CD14-positive monocyte (primary cell): ENCODE measurements at regions not wholly inside any gene's neighbourhood (a gene's known extent, or its start where the extent isn't known, plus 50 kb on each side); places are given as distances from the start of the nearest gene placed in this dataset.

ENCODE experiments used
- DNase-seq, 3 donors: peaks; one replicate each; pipeline ENCODE4 v3.0.0-alpha.2; 2011 to 2022
- H2AFZ ChIP-seq: 2 replicates; pipeline ENCODE4 v1.6.0; 2012; ENCODE audit warnings: mild to moderate bottlenecking, low read depth, low read length, inconsistent platforms; ENCODE audit not compliant: insufficient read depth, poor library complexity, severe bottlenecking
- H3K27ac ChIP-seq, 2 donors: 1 replicate in 1 of 2; 2 replicates in 1 of 2; pipeline ENCODE4 v1.5.1; 2012 to 2013; ENCODE audit warnings: low read length in 2 of 2, control low read depth in 1 of 2, inconsistent platforms in 1 of 2, low read depth in 1 of 2, mild to moderate bottlenecking in 1 of 2
- H3K27me3 ChIP-seq, 2 donors: one replicate each; pipeline versions ENCODE4 v1.6.0 to v1.6.1; 2011 to 2013; ENCODE audit warnings: low read length in 2 of 2; ENCODE audit not compliant: control insufficient read depth in 2 of 2, insufficient read depth in 2 of 2
- H3K36me3 ChIP-seq, 2 donors: replicated peaks in 1 of 2; 1 replicate in 1 of 2; 2 replicates in 1 of 2; pipeline versions ENCODE4 v1.5.1 to v1.6.1; 2012 to 2013; ENCODE audit warnings: low read length in 2 of 2, control low read depth in 1 of 2, inconsistent platforms in 1 of 2, mild to moderate bottlenecking in 1 of 2; ENCODE audit not compliant: insufficient read depth in 2 of 2, control insufficient read depth in 1 of 2
- H3K4me1 ChIP-seq, 2 donors: 1 replicate in 1 of 2; 2 replicates in 1 of 2; pipeline versions ENCODE4 v1.5.1 to v1.6.1; 2012 to 2013; ENCODE audit warnings: low read length in 2 of 2, control low read depth in 1 of 2, inconsistent platforms in 1 of 2, mild to moderate bottlenecking in 1 of 2, moderate library complexity in 1 of 2; ENCODE audit not compliant: insufficient read depth in 2 of 2, control insufficient read depth in 1 of 2
- H3K4me2 ChIP-seq: replicated peaks from 2 replicates; pipeline ENCODE3; 2012; ENCODE audit warnings: low read length, moderate library complexity, mild to moderate bottlenecking; ENCODE audit not compliant: poor library complexity, severe bottlenecking; ENCODE audit errors: extremely low read depth
- H3K4me3 ChIP-seq, 3 experiments: fragments of 200-600 bp in 1 of 3; sonication (generic) in 1 of 3; replicated peaks in 1 of 3; 1 replicate in 2 of 3; 2 replicates in 1 of 3; pipeline ENCODE4 v1.5.1; 2011 to 2013; ENCODE audit warnings: low read length in 3 of 3, mild to moderate bottlenecking in 3 of 3, control low read depth in 2 of 3, low read depth in 2 of 3, inconsistent platforms in 1 of 3, moderate library complexity in 1 of 3
- H3K79me2 ChIP-seq: 2 replicates; pipeline ENCODE4 v1.6.0; 2012; ENCODE audit warnings: mild to moderate bottlenecking, control low read depth, inconsistent platforms, low read length, moderate library complexity; ENCODE audit not compliant: insufficient read depth
- H3K9ac ChIP-seq: 2 replicates; pipeline ENCODE4 v1.6.0; 2017; ENCODE audit warnings: low read length, mild to moderate bottlenecking; ENCODE audit not compliant: insufficient read depth, poor library complexity, severe bottlenecking
- H3K9me3 ChIP-seq, 2 donors: replicated peaks in 1 of 2; 1 replicate in 1 of 2; 2 replicates in 1 of 2; pipeline versions ENCODE4 v1.5.1 to v1.6.1; 2012 to 2013; ENCODE audit warnings: low read length in 2 of 2, control low read depth in 1 of 2; ENCODE audit not compliant: control insufficient read depth in 1 of 2, insufficient read depth in 1 of 2
- H4K20me1 ChIP-seq: 2 replicates; pipeline ENCODE4 v1.6.0; 2012; ENCODE audit warnings: mild to moderate bottlenecking, low read length, control low read depth, moderate library complexity; ENCODE audit not compliant: insufficient read depth
- H3K27ac Mint-ChIP-seq, 7 donors: one replicate each; pipeline ENCODE4 v1.8.0; 2020; ENCODE audit warnings: mild to moderate bottlenecking in 7 of 7, mixed read lengths in 7 of 7, moderate library complexity in 6 of 7, inconsistent platforms in 2 of 7
- H3K27me3 Mint-ChIP-seq, 3 donors: one replicate each; pipeline ENCODE4 v1.8.0; 2021 to 2022; ENCODE audit warnings: low read depth in 3 of 3, mild to moderate bottlenecking in 3 of 3, mixed read lengths in 3 of 3, moderate library complexity in 3 of 3, inconsistent platforms in 1 of 3
- H3K36me3 Mint-ChIP-seq, 2 donors: one replicate each; pipeline ENCODE4 v1.8.0; 2020; ENCODE audit warnings: mixed read lengths in 2 of 2, inconsistent platforms in 1 of 2, mild to moderate bottlenecking in 1 of 2
- H3K4me1 Mint-ChIP-seq: one replicate; pipeline ENCODE4 v1.8.0; 2020; ENCODE audit warnings: mild to moderate bottlenecking, mixed read lengths
- H3K4me3 Mint-ChIP-seq, 2 donors: one replicate each; pipeline ENCODE4 v1.8.0; 2020; ENCODE audit warnings: mild to moderate bottlenecking in 2 of 2, mixed read lengths in 2 of 2, moderate library complexity in 1 of 2
- H3K9me3 Mint-ChIP-seq, 7 donors: one replicate each; pipeline ENCODE4 v1.8.0; 2020 to 2022; ENCODE audit warnings: mixed read lengths in 7 of 7, mild to moderate bottlenecking in 6 of 7, moderate library complexity in 6 of 7, inconsistent platforms in 2 of 7
- WGBS: methylation state at CpG from one replicate; pipeline ENCODE4 v1.1.5; 2013; ENCODE audit warnings: missing lambda C conversion rate; ENCODE audit not compliant: insufficient coverage; 5-methylcytosine and 5-hydroxymethylcytosine counted together
- intact Hi-C, 2 donors: fragments of 100-400 bp; cut with micrococcal nuclease; formaldehyde crosslinking; loops; one replicate each; pipeline versions ENCODE4 v1.15.0 to v1.15.1; 2023
- TF ChIP-seq, protein P1 (sequence below): fragments of 200-600 bp; IDR thresholded peaks from one replicate; pipeline ENCODE4 v1.8.0; 2022; ENCODE audit warnings: antibody characterized with exemption, mild to moderate bottlenecking

GRCh38 chr4:149056615-149057014, 614.4 kb upstream of the NR3C2 start:
- Histone ChIP-seq H3K9me3 (no peaks in the 10 kb centered on the region), H3K4me2 (no peak overlapping the region), H3K4me3 (no peak overlapping the region), H3K27ac (no peak overlapping the region), H3K79me2 (no peaks in the 10 kb centered on the region), H2AFZ (no peak overlapping the region), H3K27me3 (no peaks in the 10 kb centered on the region), H3K4me1 (no peaks in the 10 kb centered on the region), H4K20me1 (no peaks in the 10 kb centered on the region), H3K36me3 (no peaks in the 10 kb centered on the region), H3K9ac (no peak overlapping the region)
- H3K4me3 Mint-ChIP-seq, result no peak overlapping the region
- TF ChIP-seq, protein P1, sequence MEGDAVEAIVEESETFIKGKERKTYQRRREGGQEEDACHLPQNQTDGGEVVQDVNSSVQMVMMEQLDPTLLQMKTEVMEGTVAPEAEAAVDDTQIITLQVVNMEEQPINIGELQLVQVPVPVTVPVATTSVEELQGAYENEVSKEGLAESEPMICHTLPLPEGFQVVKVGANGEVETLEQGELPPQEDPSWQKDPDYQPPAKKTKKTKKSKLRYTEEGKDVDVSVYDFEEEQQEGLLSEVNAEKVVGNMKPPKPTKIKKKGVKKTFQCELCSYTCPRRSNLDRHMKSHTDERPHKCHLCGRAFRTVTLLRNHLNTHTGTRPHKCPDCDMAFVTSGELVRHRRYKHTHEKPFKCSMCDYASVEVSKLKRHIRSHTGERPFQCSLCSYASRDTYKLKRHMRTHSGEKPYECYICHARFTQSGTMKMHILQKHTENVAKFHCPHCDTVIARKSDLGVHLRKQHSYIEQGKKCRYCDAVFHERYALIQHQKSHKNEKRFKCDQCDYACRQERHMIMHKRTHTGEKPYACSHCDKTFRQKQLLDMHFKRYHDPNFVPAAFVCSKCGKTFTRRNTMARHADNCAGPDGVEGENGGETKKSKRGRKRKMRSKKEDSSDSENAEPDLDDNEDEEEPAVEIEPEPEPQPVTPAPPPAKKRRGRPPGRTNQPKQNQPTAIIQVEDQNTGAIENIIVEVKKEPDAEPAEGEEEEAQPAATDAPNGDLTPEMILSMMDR, result no peak
- H3K9me3 Mint-ChIP-seq, result peaks cover 0 to 4% (median 0%) of the 10 kb centered on the region in 7 donors
- H3K27me3 Mint-ChIP-seq, result peaks cover 0 to 2% (median 0%) of the 10 kb centered on the region in 3 donors
- no peaks in the 10 kb centered on the region for H3K4me1 Mint-ChIP-seq
- WGBS, result no CpG with 5 or more reads among the region's 2 CpGs
- no peak overlapping the region for H3K27ac Mint-ChIP-seq
- intact Hi-C loops, result no loop called here
- no peak for DNase-seq
- H3K36me3 Mint-ChIP-seq, result no peaks in the 10 kb centered on the region

GRCh38 chr4:149055624-149056023, 613.4 kb upstream of the NR3C2 start:
- H3K27me3 ChIP-seq, result no peaks in the 10 kb centered on the region
- Mint-ChIP-seq H3K4me3 (no peak overlapping the region), H3K9me3 (peaks cover 0 to 4% (median 0%) of the 10 kb centered on the region in 7 donors), H3K36me3 (no peaks in the 10 kb centered on the region), H3K27me3 (peaks cover 0 to 2% (median 0%) of the 10 kb centered on the region in 3 donors), H3K27ac (no peak overlapping the region), H3K4me1 (no peaks in the 10 kb centered on the region)
- H3K79me2 ChIP-seq, result no peaks in the 10 kb centered on the region
- no peak overlapping the region for H3K4me2 ChIP-seq
- no peak overlapping the region for H3K4me3 ChIP-seq
- intact Hi-C loops, result no loop called here
- WGBS, result 80% methylated on average over 1 of the region's 1 CpG
- H3K36me3 ChIP-seq, result no peaks in the 10 kb centered on the region
- TF ChIP-seq, protein P1, result no peak
- H3K9me3 ChIP-seq, result no peaks in the 10 kb centered on the region
- no peaks in the 10 kb centered on the region for H3K4me1 ChIP-seq
- H3K27ac ChIP-seq, result no peak overlapping the region
- no peak overlapping the region for H2AFZ ChIP-seq
- no peak for DNase-seq
- no peaks in the 10 kb centered on the region for H4K20me1 ChIP-seq
- H3K9ac ChIP-seq, result no peak overlapping the region
